NB4 (cell line): ENCODE measurements at regions not wholly inside any gene's neighbourhood (a gene's known extent, or its start where the extent isn't known, plus 50 kb on each side); places are given as distances from the start of the nearest gene placed in this dataset.

Source experiments
- DNase-seq: peaks from one replicate; pipeline ENCODE4 v3.0.0; 2010; ENCODE audit warnings: low read depth
- H3K4me3 ChIP-seq: one replicate; pipeline ENCODE4 v1.5.1; 2011; ENCODE audit warnings: mild to moderate bottlenecking, low read depth, low read length, moderate library complexity
- MAX ChIP-seq: IDR thresholded peaks from 2 replicates; pipeline ENCODE4 v1.6.1; 2011; ENCODE audit warnings: low read depth, low read length
- MYC ChIP-seq: IDR thresholded peaks from 2 replicates; pipeline ENCODE4 v1.6.1; 2011; ENCODE audit warnings: low read depth, low read length
- POLR2A ChIP-seq: IDR thresholded peaks from 2 replicates; pipeline ENCODE4 v1.6.1; 2011; ENCODE audit warnings: mild to moderate bottlenecking; ENCODE audit not compliant: insufficient read length; ENCODE audit errors: extremely low read depth
- TF ChIP-seq, protein P1 (sequence below): IDR thresholded peaks from one replicate; pipeline ENCODE4 v1.5.1; 2012; ENCODE audit warnings: low read depth, low read length

DNA sequence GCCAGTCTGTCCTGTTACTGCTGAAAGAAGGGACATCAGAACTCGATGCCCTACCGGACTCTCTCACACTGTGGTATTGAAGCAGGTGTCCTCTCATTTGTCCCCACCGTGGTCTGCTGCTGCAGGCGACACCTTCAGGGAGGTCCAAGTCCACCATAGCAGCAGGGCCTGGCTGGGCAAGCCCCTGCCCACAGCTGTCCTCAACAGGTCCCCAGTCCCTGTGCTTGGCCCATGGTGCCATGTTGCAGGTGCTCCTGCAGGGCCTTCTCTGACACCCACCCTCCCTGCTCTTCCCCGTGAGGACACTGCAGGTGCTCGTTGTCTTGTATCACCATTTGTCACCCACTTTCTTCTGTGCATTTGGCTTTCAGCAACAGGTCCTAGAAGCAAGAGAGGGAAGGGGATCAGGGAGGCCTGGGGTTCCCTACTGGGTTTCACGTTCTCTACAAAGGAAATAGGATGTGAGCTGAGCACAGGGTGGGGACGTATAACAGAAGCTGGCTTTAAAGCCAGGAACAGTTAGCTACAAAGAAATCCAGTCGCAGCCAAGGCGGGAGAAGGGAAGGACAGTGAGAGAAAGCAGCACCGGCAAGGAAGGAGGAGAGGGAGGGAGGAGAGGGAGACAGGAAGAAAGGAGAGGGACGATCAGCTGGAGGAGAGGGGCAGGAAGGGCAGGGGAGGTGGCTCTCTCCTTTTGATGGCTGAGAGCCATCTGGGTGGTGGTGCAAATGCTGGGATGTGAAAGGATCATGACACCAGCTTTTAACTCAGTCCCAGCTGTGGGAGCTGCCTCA is 117.7 kb upstream of the FRMD4A start:
- no peak for DNase-seq
- no peak overlapping the region for H3K4me3 ChIP-seq
- TF ChIP-seq POLR2A, result no peak
- TF ChIP-seq MAX, result no peak
- TF ChIP-seq, protein P1, sequence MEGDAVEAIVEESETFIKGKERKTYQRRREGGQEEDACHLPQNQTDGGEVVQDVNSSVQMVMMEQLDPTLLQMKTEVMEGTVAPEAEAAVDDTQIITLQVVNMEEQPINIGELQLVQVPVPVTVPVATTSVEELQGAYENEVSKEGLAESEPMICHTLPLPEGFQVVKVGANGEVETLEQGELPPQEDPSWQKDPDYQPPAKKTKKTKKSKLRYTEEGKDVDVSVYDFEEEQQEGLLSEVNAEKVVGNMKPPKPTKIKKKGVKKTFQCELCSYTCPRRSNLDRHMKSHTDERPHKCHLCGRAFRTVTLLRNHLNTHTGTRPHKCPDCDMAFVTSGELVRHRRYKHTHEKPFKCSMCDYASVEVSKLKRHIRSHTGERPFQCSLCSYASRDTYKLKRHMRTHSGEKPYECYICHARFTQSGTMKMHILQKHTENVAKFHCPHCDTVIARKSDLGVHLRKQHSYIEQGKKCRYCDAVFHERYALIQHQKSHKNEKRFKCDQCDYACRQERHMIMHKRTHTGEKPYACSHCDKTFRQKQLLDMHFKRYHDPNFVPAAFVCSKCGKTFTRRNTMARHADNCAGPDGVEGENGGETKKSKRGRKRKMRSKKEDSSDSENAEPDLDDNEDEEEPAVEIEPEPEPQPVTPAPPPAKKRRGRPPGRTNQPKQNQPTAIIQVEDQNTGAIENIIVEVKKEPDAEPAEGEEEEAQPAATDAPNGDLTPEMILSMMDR, result no peak
- no peak for TF ChIP-seq MYC

DNA sequence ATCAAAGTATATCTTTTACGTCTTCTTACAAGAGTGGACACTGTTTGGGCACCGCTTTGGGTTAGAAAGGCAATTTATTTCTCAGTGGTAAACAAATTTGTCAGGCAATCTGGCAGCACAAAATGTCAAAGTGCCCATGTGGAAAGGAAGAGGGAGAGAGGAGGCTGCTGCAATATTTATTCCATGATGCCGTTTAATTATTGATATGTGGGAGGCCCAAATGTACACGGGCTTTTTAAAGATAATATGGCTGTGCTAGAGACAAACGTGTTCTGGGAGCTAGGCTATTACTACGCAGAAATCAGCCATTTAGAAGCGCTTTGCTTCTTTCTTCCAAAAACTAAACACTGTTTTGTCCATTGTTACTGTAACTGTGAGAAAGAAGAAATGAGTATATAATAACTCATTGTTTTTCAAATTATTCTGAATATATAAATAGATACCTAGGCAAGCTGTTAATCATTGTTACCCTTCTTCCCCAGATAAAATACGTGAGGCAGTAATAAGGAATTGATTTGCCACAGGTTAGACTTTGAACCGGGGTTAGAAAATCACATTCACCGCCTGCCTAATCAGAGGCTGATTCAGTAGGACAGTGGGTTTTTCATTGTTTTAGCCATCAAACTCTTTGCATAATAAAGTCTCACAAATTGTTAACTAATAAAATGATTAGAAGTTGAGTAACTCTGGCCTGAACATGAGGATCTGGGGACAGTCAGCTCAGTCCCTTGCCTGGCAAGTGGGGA is 116.5 kb upstream of the FRMD4A start:
- TF ChIP-seq, protein P1, result no peak
- TF ChIP-seq MAX (no peak), MYC (no peak), POLR2A (no peak)
- H3K4me3 ChIP-seq, result no peak overlapping the region
- DNase-seq, result no peak

DNA sequence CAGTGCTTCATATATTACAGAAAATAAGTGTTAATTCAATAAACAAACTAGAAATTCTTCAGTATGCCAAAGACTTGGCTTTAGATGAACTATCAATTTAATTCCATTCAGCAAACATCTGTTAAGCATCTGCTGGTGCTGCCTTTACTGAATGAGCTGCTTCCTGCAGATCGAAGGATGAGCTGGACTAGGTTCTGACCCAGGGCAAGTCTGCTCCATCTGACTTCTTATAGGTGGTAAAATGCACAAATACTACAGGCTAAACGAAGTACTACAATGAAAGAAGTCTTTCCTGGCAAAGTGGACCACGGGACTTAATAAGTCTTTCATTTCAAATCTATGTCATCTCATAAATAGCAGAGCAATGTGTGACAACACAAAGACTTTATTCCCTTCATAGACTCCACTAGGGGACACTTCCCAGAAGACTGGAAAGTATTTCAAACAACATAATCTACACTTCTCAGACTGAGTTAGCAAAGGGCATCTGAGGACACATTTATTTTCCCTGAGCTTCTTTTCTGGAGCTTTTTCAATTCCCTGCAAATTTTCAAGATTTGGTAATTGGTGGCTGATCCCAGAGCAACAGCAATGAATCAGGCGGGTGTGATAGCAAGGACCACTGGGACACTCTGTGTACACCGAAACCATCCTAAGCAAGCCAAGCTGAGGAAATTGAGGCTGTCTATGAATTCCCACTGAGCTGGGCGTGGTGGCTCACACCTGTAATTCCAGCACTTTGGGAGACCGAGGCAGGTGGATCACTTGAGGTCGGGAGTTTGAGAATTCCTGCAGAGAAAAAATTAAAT is 108.9 kb upstream of the FRMD4A start:
- H3K4me3 ChIP-seq, result no peak overlapping the region
- TF ChIP-seq, protein P1, result no peak
- TF ChIP-seq POLR2A (no peak), MYC (no peak), MAX (no peak)
- DNase-seq, result no peak

- no peak for DNase-seq
- no peak overlapping the region for H3K4me3 ChIP-seq
- TF ChIP-seq, protein P1, result no peak
- no peak for TF ChIP-seq MYC
- TF ChIP-seq MAX, result no peak
- no peak for TF ChIP-seq POLR2A
Measured at GRCh38 chr10:14438576-14438975, 107.9 kb upstream of the FRMD4A start.

DNA sequence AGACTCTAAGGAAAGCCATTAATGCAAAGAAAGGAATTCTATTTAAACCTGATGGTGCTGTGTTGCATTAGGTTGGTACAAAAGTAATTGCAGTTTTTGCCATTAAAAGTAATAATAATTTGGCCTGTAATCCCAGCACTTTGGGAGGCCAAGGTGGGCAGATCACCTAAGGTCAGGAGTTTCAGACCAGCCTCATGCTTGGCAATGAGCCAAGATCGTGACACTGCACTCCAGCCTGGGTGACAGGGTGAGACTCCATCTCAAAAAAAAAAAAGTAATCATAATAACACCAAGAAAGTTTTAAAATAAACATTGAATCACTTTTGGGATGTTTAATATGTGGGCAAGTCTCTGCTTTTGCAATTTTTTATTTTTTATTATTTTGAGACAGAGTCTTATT is 107.3 kb upstream of the FRMD4A start:
- TF ChIP-seq, protein P1, result no peak
- no peak for TF ChIP-seq MAX
- TF ChIP-seq MYC, result no peak
- no peak for TF ChIP-seq POLR2A
- DNase-seq, result no peak
- no peak overlapping the region for H3K4me3 ChIP-seq
